Naive thymus-derived CD8-positive, alpha-beta T cell (primary cell): ENCODE measurements at regions not wholly inside any gene's neighbourhood (a gene's known extent, or its start where the extent isn't known, plus 50 kb on each side); places are given as distances from the start of the nearest gene placed in this dataset.
"Not testable (repeated sequence)": the region's sequence is repeated elsewhere in the genome, so short reads cannot be mapped to it uniquely, and the experiment has no call there.

Experiments
- ATAC-seq, 2 donors: fragments of 150-1000 bp; cut with Tn5 transposase in 1 of 2; sonication (Bioruptor Pico), chemical (Tn5 transposase) in 1 of 2; 1 replicate in 1 of 2; 2 replicates in 1 of 2; pipeline ENCODE4 v1.10.0; 2021; ENCODE audit warnings: mild to moderate bottlenecking in 2 of 2, moderate library complexity in 2 of 2
- POLR2A ChIA-PET: fragments of 350-600 bp; sonication (Branson Sonifier 250); formaldehyde crosslinking; loops from one replicate; lab custom pipeline; 2021; ENCODE audit warnings: antibody characterized with exemption; lab: Charles Lee
- DNase-seq, 10 donors: peaks; one replicate each; pipeline versions ENCODE4 v3.0.0 to v3.0.0-alpha.2; 2020 to 2022
- H3K27ac Mint-ChIP-seq, 10 donors: one replicate each; pipeline ENCODE4 v1.8.0; 2020 to 2022; ENCODE audit warnings: mild to moderate bottlenecking in 10 of 10, mixed read lengths in 10 of 10, moderate library complexity in 4 of 10, inconsistent platforms in 1 of 10
- H3K27me3 Mint-ChIP-seq, 5 donors: one replicate each; pipeline ENCODE4 v1.8.0; 2021 to 2022; ENCODE audit warnings: mixed read lengths in 5 of 5
- H3K36me3 Mint-ChIP-seq, 3 donors: one replicate each; pipeline ENCODE4 v1.8.0; 2020 to 2022; ENCODE audit warnings: mixed read lengths in 3 of 3, mild to moderate bottlenecking in 2 of 3, inconsistent platforms in 1 of 3
- H3K4me1 Mint-ChIP-seq, 4 donors: one replicate each; pipeline ENCODE4 v1.8.0; 2021 to 2022; ENCODE audit warnings: mixed read lengths in 4 of 4
- H3K4me3 Mint-ChIP-seq, 10 donors: one replicate each; pipeline ENCODE4 v1.8.0; 2020 to 2022; ENCODE audit warnings: mild to moderate bottlenecking in 10 of 10, mixed read lengths in 10 of 10, moderate library complexity in 6 of 10, inconsistent platforms in 1 of 10
- H3K9me3 Mint-ChIP-seq, 9 donors: one replicate each; pipeline ENCODE4 v1.8.0; 2020 to 2022; ENCODE audit warnings: mixed read lengths in 9 of 9, mild to moderate bottlenecking in 3 of 9, inconsistent platforms in 1 of 9, moderate library complexity in 1 of 9

- no peaks in the 10 kb centered on the region for H3K36me3 Mint-ChIP-seq
- ATAC-seq (no peak), DNase-seq (no peak)
- H3K4me3 Mint-ChIP-seq = no peak overlapping the region
- H3K9me3 Mint-ChIP-seq = peaks cover 0 to 4% (median 0%) of the 10 kb centered on the region in 9 donors
- no peaks in the 10 kb centered on the region for H3K27me3 Mint-ChIP-seq
- H3K4me1 Mint-ChIP-seq = no peaks in the 10 kb centered on the region
- H3K27ac Mint-ChIP-seq = no peak overlapping the region
- POLR2A ChIA-PET = no interaction called here
Measured at GRCh38 chr1:81738875-81739274, 61.9 kb upstream of the ADGRL2 start.

GRCh38 chr1:81733480-81733879 lies 67.3 kb upstream of the ADGRL2 start:
- POLR2A ChIA-PET = no interaction called here
- Mint-ChIP-seq H3K27me3 (peaks cover 0 to 2% (median 0%) of the 10 kb centered on the region in 5 donors), H3K36me3 (no peaks in the 10 kb centered on the region), H3K27ac (no peak overlapping the region), H3K9me3 (peaks cover 0 to 8% (median 0%) of the 10 kb centered on the region in 9 donors), H3K4me3 (no peak overlapping the region), H3K4me1 (no peaks in the 10 kb centered on the region)
- ATAC-seq (no peak), DNase-seq (no peak)

- no peak for DNase-seq
- H3K36me3 Mint-ChIP-seq = no peaks in the 10 kb centered on the region
- H3K27ac Mint-ChIP-seq = no peak overlapping the region
- peaks cover 0 to 2% (median 0%) of the 10 kb centered on the region in 5 donors for H3K27me3 Mint-ChIP-seq
- POLR2A ChIA-PET = no interaction called here
- peaks cover 0 to 8% (median 0%) of the 10 kb centered on the region in 9 donors for H3K9me3 Mint-ChIP-seq
- no peaks in the 10 kb centered on the region for H3K4me1 Mint-ChIP-seq
- ATAC-seq = no peak
- no peak overlapping the region for H3K4me3 Mint-ChIP-seq
Measured at GRCh38 chr1:81731989-81732388, 68.7 kb upstream of the ADGRL2 start.

- Mint-ChIP-seq H3K4me1 (no peaks in the 10 kb centered on the region), H3K36me3 (no peaks in the 10 kb centered on the region), H3K27ac (no peak overlapping the region), H3K9me3 (peaks cover 0 to 12% (median 0%) of the 10 kb centered on the region in 9 donors), H3K4me3 (no peak overlapping the region), H3K27me3 (peaks cover 0 to 2% (median 0%) of the 10 kb centered on the region in 5 donors)
- POLR2A ChIA-PET = no interaction called here
- DNase-seq = no peak
- no peak for ATAC-seq
Measured at GRCh38 chr1:81730881-81731280, 69.9 kb upstream of the ADGRL2 start.

GRCh38 chr1:81730299-81730698 lies 70.4 kb upstream of the ADGRL2 start:
- ATAC-seq, H3K4me1 Mint-ChIP-seq, H3K4me3 Mint-ChIP-seq, POLR2A ChIA-PET, DNase-seq, H3K27me3 Mint-ChIP-seq, H3K36me3 Mint-ChIP-seq, H3K27ac Mint-ChIP-seq: not testable (repeated sequence)
- H3K9me3 Mint-ChIP-seq = peaks cover 0 to 12% (median 0%) of the 10 kb centered on the region in 9 donors

- peaks cover 0 to 2% (median 0%) of the 10 kb centered on the region in 5 donors for H3K27me3 Mint-ChIP-seq
- DNase-seq (no peak), ATAC-seq (no peak)
- no peaks in the 10 kb centered on the region for H3K36me3 Mint-ChIP-seq
- H3K4me1 Mint-ChIP-seq = no peaks in the 10 kb centered on the region
- H3K27ac Mint-ChIP-seq = no peak overlapping the region
- peaks cover 0 to 12% (median 0%) of the 10 kb centered on the region in 9 donors for H3K9me3 Mint-ChIP-seq
- no peak overlapping the region for H3K4me3 Mint-ChIP-seq
- POLR2A ChIA-PET = no interaction called here
Measured at GRCh38 chr1:81729818-81730217, 70.9 kb upstream of the ADGRL2 start.

GRCh38 chr1:81729239-81729638 lies 71.5 kb upstream of the ADGRL2 start:
- H3K27ac Mint-ChIP-seq = no peak overlapping the region
- DNase-seq (no peak), ATAC-seq (no peak)
- H3K36me3 Mint-ChIP-seq = no peaks in the 10 kb centered on the region
- POLR2A ChIA-PET = no interaction called here
- no peak overlapping the region for H3K4me3 Mint-ChIP-seq
- H3K9me3 Mint-ChIP-seq = peaks cover 0 to 14% (median 0%) of the 10 kb centered on the region in 9 donors
- peaks cover 0 to 2% (median 0%) of the 10 kb centered on the region in 5 donors for H3K27me3 Mint-ChIP-seq
- H3K4me1 Mint-ChIP-seq = no peaks in the 10 kb centered on the region

GRCh38 chr1:81725823-81726222 lies 74.9 kb upstream of the ADGRL2 start:
- DNase-seq = no peak
- no peaks in the 10 kb centered on the region for H3K36me3 Mint-ChIP-seq
- no peak overlapping the region for H3K27ac Mint-ChIP-seq
- H3K4me1 Mint-ChIP-seq = peaks cover 0 to 2% (median 0%) of the 10 kb centered on the region in 4 donors
- no peak for ATAC-seq
- peaks cover 0 to 6% (median 0%) of the 10 kb centered on the region in 5 donors for H3K27me3 Mint-ChIP-seq
- POLR2A ChIA-PET = no interaction called here
- no peak overlapping the region for H3K4me3 Mint-ChIP-seq
- H3K9me3 Mint-ChIP-seq = peaks cover 0 to 26% (median 2%) of the 10 kb centered on the region in 9 donors

- POLR2A ChIA-PET = not testable (repeated sequence)
Measured at GRCh38 chr1:81722631-81723328, 78.0 kb upstream of the ADGRL2 start.

GRCh38 chr1:81720256-81720655 lies 80.5 kb upstream of the ADGRL2 start:
- H3K27ac Mint-ChIP-seq, H3K27me3 Mint-ChIP-seq, DNase-seq, H3K36me3 Mint-ChIP-seq, H3K4me1 Mint-ChIP-seq, ATAC-seq, H3K4me3 Mint-ChIP-seq, POLR2A ChIA-PET: not testable (repeated sequence)
- peaks cover 0 to 18% (median 2%) of the 10 kb centered on the region in 9 donors for H3K9me3 Mint-ChIP-seq

More at GRCh38 chr1:81722631-81723328, 78.0 kb upstream of the ADGRL2 start:
- peaks cover 0 to 26% (median 3%) of the 10 kb centered on the region in 9 donors for H3K9me3 Mint-ChIP-seq
- H3K27me3 Mint-ChIP-seq, H3K4me1 Mint-ChIP-seq, H3K4me3 Mint-ChIP-seq, ATAC-seq, H3K36me3 Mint-ChIP-seq, DNase-seq, H3K27ac Mint-ChIP-seq: not testable (repeated sequence)

- Mint-ChIP-seq H3K27me3 (peaks cover 0 to 3% (median 0%) of the 10 kb centered on the region in 5 donors), H3K27ac (no peak overlapping the region), H3K4me1 (no peaks in the 10 kb centered on the region), H3K4me3 (no peak overlapping the region), H3K36me3 (no peaks in the 10 kb centered on the region), H3K9me3 (peaks cover 0 to 5% (median 0%) of the 10 kb centered on the region in 9 donors)
- POLR2A ChIA-PET = no interaction called here
- no peak for DNase-seq
- no peak for ATAC-seq
Measured at GRCh38 chr1:81717230-81717629, 83.5 kb upstream of the ADGRL2 start.

GRCh38 chr1:81715391-81715790 lies 85.3 kb upstream of the ADGRL2 start:
- Mint-ChIP-seq H3K36me3 (no peaks in the 10 kb centered on the region), H3K9me3 (peaks cover 0 to 8% (median 0%) of the 10 kb centered on the region in 9 donors), H3K27me3 (peaks cover 0 to 3% (median 0%) of the 10 kb centered on the region in 5 donors), H3K4me1 (no peaks in the 10 kb centered on the region), H3K4me3 (no peak overlapping the region), H3K27ac (no peak overlapping the region)
- no peak for DNase-seq
- ATAC-seq = no peak
- POLR2A ChIA-PET = no interaction called here

- POLR2A ChIA-PET = interaction anchor here (0.7 kb wide), 1 partner anchor 8 kb away, joined by 3 read pairs; no protein-coding TSS in a partner anchor
- peaks cover 0 to 8% (median 0%) of the 10 kb centered on the region in 9 donors for H3K9me3 Mint-ChIP-seq
- H3K36me3 Mint-ChIP-seq = no peaks in the 10 kb centered on the region
- no peak overlapping the region for H3K4me3 Mint-ChIP-seq
- peaks cover 0 to 2% (median 0%) of the 10 kb centered on the region in 5 donors for H3K27me3 Mint-ChIP-seq
- H3K4me1 Mint-ChIP-seq = no peaks in the 10 kb centered on the region
- DNase-seq (no peak), ATAC-seq (no peak)
- H3K27ac Mint-ChIP-seq = no peak overlapping the region
Measured at GRCh38 chr1:81714636-81715035, 86.1 kb upstream of the ADGRL2 start.
